AG04450 (cell line): ENCODE measurements at regions not wholly inside any gene's neighbourhood (a gene's known extent, or its start where the extent isn't known, plus 50 kb on each side); places are given as distances from the start of the nearest gene placed in this dataset.

Source experiments
- CTCF ChIA-PET: fragments of 300-600, 350-600 bp; formaldehyde crosslinking; extraction: SDS; loops from one replicate; lab custom pipeline; 2022; ENCODE audit warnings: antibody characterized with exemption, inconsistent platforms; lab: Charles Lee
- POLR2A ChIA-PET: fragments of 350-600 bp; formaldehyde crosslinking; extraction: SDS; loops from one replicate; lab custom pipeline; 2021; ENCODE audit warnings: antibody characterized with exemption, inconsistent platforms; lab: Yijun Ruan, JAX
- DNase-seq: peaks from one replicate; pipeline ENCODE4 v3.0.0-alpha.2; 2011; ENCODE audit warnings: low read depth, low spot score
- H3K27ac ChIP-seq: one replicate; pipeline ENCODE4 v1.5.1; 2012; ENCODE audit warnings: low read depth, low read length, control low read depth
- H3K27me3 ChIP-seq: one replicate; pipeline ENCODE4 v1.6.0; 2012; ENCODE audit warnings: low read length; ENCODE audit not compliant: control insufficient read depth, insufficient read depth
- H3K4me3 ChIP-seq: 2 replicates; pipeline ENCODE4 v1.5.1; 2011; ENCODE audit warnings: mild to moderate bottlenecking, low read depth, low read length, control low read depth
- H3K9me3 ChIP-seq: 2 replicates; pipeline ENCODE4 v1.5.1; 2012; ENCODE audit warnings: low read length; ENCODE audit not compliant: control insufficient read depth, insufficient read depth
- CTCF ChIP-seq: IDR thresholded peaks from 2 replicates; pipeline ENCODE4 v1.5.1; 2011; ENCODE audit warnings: low read depth, low read length, control low read depth, inconsistent platforms

GRCh38 chr13:73995736-73996135 is 138.5 kb downstream of the KLF12 start:
- no peak for TF ChIP-seq CTCF
- Histone ChIP-seq H3K4me3 (no peak overlapping the region), H3K9me3 (no peaks in the 10 kb centered on the region), H3K27ac (no peak overlapping the region), H3K27me3 (no peaks in the 10 kb centered on the region)
- ChIA-PET POLR2A (no interaction called here), CTCF (no interaction called here)
- DNase-seq: no peak

DNA sequence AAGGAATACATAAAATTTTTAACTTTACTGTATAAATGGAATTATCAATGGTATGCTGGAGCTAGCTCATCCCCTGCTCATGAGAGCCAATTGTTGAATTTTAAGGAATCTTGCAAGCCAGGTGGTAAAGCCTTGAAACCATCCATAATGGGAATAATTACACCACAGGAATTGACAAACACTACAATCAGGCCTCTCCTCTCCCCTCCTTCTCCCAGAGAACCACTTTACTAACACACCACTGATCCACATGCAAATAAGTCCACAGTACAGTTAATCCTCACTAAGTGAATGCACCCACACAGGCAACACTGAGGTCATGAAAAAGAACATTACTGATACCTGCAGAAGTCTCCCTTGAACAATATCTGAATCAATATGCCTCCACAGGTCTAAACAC is 140.5 kb downstream of the KLF12 start:
- Histone ChIP-seq H3K4me3 (no peak overlapping the region), H3K9me3 (no peaks in the 10 kb centered on the region), H3K27me3 (no peaks in the 10 kb centered on the region), H3K27ac (no peak overlapping the region)
- CTCF ChIA-PET: interaction anchor here (0.6 kb wide), 1 partner anchor 159 kb away, joined by 3 read pairs; no protein-coding TSS in a partner anchor
- TF ChIP-seq CTCF: no peak
- no peak for DNase-seq
- POLR2A ChIA-PET: no interaction called here

DNA sequence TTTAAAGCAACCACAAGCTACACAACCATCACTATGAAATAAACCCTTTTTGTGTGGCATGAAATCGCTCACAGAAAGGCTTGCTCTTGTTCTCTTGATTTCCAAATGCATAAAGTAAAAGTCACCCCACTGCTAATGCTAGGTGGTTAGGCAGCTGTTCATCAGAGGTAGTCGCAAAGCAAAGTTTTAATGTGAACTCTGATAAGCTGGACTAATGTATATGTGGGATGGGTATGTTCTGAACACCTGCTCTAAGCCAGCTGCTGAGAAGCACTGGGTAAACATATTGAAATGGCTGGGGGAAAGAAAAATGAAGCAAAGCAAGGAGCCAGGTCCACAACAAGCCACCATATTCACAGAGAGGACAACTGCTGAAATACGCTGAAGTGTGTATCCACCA is 142.3 kb downstream of the KLF12 start:
- DNase-seq: no peak
- no peak overlapping the region for H3K27ac ChIP-seq
- H3K27me3 ChIP-seq: no peaks in the 10 kb centered on the region
- ChIA-PET CTCF (no interaction called here), POLR2A (no interaction called here)
- H3K9me3 ChIP-seq: no peaks in the 10 kb centered on the region
- no peak overlapping the region for H3K4me3 ChIP-seq
- no peak for TF ChIP-seq CTCF

- H3K9me3 ChIP-seq: no peaks in the 10 kb centered on the region
- H3K27me3 ChIP-seq: no peaks in the 10 kb centered on the region
- TF ChIP-seq CTCF: no peak
- CTCF ChIA-PET: no interaction called here
- H3K27ac ChIP-seq: no peak overlapping the region
- H3K4me3 ChIP-seq: no peak overlapping the region
- no peak for DNase-seq
- POLR2A ChIA-PET: no interaction called here
Measured at GRCh38 chr13:73991384-73991783, 142.8 kb downstream of the KLF12 start.

DNA sequence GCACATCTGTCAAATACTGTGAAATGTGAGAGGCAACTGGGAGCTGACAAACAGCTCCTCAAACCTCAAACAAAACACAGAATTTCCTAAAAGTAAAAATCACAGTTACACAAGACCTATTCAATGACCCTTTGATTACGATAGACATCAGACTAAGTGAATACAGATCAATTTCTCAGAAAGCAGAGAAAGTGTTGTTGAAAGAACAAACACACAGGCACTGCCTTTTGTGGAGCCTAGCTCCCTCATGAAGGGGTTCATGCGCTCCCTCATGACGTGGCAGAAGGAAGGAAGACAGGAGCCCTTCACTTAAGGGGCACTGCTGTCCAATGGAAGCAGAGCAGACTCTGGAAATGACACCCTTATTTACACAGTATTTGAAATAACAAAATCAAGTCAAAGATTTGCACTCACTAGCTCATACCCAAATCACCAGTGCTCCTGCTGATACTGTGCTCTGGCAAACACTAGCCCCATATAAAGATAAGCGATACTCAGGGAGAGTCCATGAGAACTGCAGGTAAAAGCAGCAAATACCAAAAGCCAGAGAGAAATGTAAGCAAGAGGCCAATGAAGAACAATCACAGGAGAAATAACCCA is 144.9 kb downstream of the KLF12 start:
- ChIA-PET POLR2A (no interaction called here), CTCF (no interaction called here)
- Histone ChIP-seq H3K4me3 (no peak overlapping the region), H3K9me3 (no peaks in the 10 kb centered on the region), H3K27me3 (no peaks in the 10 kb centered on the region), H3K27ac (no peak overlapping the region)
- DNase-seq: no peak
- no peak for TF ChIP-seq CTCF
